HCT116 (cell line): ENCODE measurements at regions not wholly inside any gene's neighbourhood (a gene's known extent, or its start where the extent isn't known, plus 50 kb on each side); places are given as distances from the start of the nearest gene placed in this dataset.

Source experiments
- EGR1 ChIP-seq: IDR thresholded peaks from 2 replicates; pipeline ENCODE4 v1.6.1; 2012; ENCODE audit warnings: low read depth
- EZH2 ChIP-seq: fragments of 200-600 bp; sonication (generic); IDR thresholded peaks from 2 replicates; pipeline ENCODE4 v1.6.1; 2017; ENCODE audit warnings: antibody characterized with exemption, mixed run types
- POLR2A ChIP-seq: IDR thresholded peaks from 2 replicates; pipeline ENCODE4 v1.7.0; 2011; ENCODE audit warnings: borderline replicate concordance; ENCODE audit not compliant: insufficient read depth, insufficient read length; ENCODE audit errors: extremely low read depth
- POLR2AphosphoS5 ChIP-seq: IDR thresholded peaks from 2 replicates; pipeline ENCODE4 v1.6.1; 2011; ENCODE audit warnings: mild to moderate bottlenecking, low read depth, low read length, moderate library complexity
- SP1 ChIP-seq: IDR thresholded peaks from 2 replicates; pipeline ENCODE4 v1.6.1; 2012; ENCODE audit warnings: low read depth
- TCF7L2 ChIP-seq: IDR thresholded peaks from 2 replicates; pipeline ENCODE4 v1.7.0; 2011; ENCODE audit warnings: borderline replicate concordance, inconsistent platforms; ENCODE audit not compliant: insufficient read depth, insufficient read length; ENCODE audit errors: extremely low read depth
- TF ChIP-seq, protein P1 (sequence below): IDR thresholded peaks from 2 replicates; pipeline ENCODE4 v1.6.1; 2012
- TF ChIP-seq, protein P2 (sequence below): IDR thresholded peaks from 2 replicates; pipeline ENCODE4 v1.6.1; 2012; ENCODE audit warnings: low read depth
- TF ChIP-seq, protein P3 (sequence below), 3 experiments: fragments of 200-600 bp in 1 of 3; sonication (generic) in 1 of 3; IDR thresholded peaks in 2 of 3; conservative IDR thresholded peaks in 1 of 3; 2 replicates each; pipeline ENCODE4 v1.5.1; 2012 to 2017; ENCODE audit warnings: low read depth in 2 of 3, low read length in 2 of 3, antibody characterized with exemption in 1 of 3, borderline replicate concordance in 1 of 3, control low read depth in 1 of 3, mild to moderate bottlenecking in 1 of 3, mixed read lengths in 1 of 3, mixed run types in 1 of 3, moderate library complexity in 1 of 3; ENCODE audit not compliant: insufficient read depth in 1 of 3

DNA sequence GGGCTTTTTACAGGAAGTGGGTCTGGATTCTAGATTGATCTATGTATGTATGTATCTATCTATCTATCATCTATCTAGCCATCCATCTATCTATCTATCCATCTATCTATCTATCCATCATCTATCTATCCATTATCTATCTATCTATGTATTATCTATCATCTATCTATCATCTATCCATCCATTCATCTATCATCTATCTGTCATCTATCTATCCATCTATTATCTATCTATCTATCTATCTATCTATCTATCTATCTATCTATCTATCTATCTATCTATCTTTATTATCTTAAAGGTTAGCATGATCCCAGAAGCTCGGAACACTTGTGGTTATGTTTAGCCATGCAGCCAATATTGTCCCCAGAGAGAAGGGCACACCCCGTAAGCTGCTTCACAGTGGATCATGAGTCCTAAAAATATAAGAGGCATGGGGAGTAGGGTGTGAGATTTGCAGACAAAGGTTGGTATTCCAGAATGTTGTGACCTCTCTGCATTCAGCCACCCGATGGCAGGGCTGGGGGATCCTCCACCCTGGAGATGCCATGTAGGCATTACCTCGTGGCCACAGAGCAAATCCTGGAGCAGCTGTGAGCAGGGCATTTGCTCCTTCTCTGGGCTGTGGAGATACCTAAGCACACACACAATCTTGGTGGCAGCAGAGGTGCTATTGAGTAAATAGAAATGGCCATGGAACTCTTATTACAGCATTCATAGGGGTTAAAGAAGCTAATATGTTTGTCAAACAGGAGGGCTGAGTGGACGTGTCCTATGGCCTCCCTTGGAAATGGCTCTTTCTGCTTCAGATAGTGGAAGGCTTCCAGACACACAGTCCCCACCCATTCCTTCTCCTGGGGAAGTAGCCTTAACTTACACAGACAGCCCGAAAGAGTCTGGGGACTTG, 310.0 kb upstream of the TSHZ3 start:
- no peak for TF ChIP-seq TCF7L2
- TF ChIP-seq, protein P1, sequence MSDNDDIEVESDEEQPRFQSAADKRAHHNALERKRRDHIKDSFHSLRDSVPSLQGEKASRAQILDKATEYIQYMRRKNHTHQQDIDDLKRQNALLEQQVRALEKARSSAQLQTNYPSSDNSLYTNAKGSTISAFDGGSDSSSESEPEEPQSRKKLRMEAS: no peak
- TF ChIP-seq, protein P2, sequence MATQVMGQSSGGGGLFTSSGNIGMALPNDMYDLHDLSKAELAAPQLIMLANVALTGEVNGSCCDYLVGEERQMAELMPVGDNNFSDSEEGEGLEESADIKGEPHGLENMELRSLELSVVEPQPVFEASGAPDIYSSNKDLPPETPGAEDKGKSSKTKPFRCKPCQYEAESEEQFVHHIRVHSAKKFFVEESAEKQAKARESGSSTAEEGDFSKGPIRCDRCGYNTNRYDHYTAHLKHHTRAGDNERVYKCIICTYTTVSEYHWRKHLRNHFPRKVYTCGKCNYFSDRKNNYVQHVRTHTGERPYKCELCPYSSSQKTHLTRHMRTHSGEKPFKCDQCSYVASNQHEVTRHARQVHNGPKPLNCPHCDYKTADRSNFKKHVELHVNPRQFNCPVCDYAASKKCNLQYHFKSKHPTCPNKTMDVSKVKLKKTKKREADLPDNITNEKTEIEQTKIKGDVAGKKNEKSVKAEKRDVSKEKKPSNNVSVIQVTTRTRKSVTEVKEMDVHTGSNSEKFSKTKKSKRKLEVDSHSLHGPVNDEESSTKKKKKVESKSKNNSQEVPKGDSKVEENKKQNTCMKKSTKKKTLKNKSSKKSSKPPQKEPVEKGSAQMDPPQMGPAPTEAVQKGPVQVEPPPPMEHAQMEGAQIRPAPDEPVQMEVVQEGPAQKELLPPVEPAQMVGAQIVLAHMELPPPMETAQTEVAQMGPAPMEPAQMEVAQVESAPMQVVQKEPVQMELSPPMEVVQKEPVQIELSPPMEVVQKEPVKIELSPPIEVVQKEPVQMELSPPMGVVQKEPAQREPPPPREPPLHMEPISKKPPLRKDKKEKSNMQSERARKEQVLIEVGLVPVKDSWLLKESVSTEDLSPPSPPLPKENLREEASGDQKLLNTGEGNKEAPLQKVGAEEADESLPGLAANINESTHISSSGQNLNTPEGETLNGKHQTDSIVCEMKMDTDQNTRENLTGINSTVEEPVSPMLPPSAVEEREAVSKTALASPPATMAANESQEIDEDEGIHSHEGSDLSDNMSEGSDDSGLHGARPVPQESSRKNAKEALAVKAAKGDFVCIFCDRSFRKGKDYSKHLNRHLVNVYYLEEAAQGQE: no peak
- TF ChIP-seq POLR2A: no peak
- TF ChIP-seq EZH2: no peak
- TF ChIP-seq, protein P3, sequence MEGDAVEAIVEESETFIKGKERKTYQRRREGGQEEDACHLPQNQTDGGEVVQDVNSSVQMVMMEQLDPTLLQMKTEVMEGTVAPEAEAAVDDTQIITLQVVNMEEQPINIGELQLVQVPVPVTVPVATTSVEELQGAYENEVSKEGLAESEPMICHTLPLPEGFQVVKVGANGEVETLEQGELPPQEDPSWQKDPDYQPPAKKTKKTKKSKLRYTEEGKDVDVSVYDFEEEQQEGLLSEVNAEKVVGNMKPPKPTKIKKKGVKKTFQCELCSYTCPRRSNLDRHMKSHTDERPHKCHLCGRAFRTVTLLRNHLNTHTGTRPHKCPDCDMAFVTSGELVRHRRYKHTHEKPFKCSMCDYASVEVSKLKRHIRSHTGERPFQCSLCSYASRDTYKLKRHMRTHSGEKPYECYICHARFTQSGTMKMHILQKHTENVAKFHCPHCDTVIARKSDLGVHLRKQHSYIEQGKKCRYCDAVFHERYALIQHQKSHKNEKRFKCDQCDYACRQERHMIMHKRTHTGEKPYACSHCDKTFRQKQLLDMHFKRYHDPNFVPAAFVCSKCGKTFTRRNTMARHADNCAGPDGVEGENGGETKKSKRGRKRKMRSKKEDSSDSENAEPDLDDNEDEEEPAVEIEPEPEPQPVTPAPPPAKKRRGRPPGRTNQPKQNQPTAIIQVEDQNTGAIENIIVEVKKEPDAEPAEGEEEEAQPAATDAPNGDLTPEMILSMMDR (IDR thresholded peaks at IDR 0.05 in 2 of 3, conservative IDR thresholded peaks at IDR 0.05 in 1 of 3; ENCODE audit: borderline replicate concordance in 1 of 3, insufficient read depth in 1 of 3, low read depth in 2 of 3, low read length in 2 of 3): no peak
- TF ChIP-seq POLR2AphosphoS5: no peak
- no peak for TF ChIP-seq EGR1
- no peak for TF ChIP-seq SP1
